NCI-H524 treated with DMSO at 0.1 percent for 48 hours (cell line): ENCODE measurements at regions not wholly inside any gene's neighbourhood (a gene's known extent, or its start where the extent isn't known, plus 50 kb on each side); places are given as distances from the start of the nearest gene placed in this dataset.
"Not testable (repeated sequence)": the region's sequence is repeated elsewhere in the genome, so short reads cannot be mapped to it uniquely, and the experiment has no call there.

Experiments used
- DNase-seq: peaks from one replicate; lab custom pipeline; 2025; lab: John Stamatoyannopoulos, UW

DNA sequence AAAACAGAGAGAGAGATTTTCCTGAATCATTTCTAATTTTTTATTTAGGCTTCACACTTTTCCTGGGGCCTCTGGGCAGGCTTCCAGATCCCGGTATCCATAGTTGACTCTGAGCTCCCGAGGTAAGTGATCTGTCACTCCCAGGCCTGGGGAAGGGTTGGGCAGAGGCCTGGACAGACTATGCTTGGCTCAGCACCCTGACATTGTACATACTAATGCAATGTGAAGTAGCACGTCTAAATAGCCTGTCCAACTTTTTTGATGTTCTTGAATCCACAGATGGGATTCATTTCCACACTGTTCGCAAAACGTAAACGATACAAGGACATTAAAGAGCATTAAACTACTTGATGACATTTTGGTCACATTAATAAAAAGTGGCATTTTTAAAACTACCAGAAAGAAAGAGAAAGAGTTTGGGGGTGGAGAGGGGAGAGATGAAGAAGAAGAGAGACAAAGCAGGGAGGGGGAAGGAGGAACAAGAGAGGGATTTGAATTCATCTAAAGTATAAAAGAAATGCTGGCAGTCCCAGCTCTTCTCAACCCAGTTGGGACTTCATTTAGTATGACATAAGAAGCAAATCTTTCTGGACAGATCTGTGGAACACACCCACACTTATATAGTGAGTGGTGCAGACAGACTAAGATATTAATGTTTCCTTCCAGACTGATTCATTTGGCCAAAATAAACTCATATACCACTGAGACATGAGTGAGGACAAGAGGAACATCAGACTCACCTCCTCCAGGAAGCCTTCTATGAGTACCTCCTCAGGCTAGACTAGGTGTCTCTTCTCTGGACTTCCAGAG is 514.2 kb downstream of the SOX6 start:
- DNase-seq, result no peak

DNA sequence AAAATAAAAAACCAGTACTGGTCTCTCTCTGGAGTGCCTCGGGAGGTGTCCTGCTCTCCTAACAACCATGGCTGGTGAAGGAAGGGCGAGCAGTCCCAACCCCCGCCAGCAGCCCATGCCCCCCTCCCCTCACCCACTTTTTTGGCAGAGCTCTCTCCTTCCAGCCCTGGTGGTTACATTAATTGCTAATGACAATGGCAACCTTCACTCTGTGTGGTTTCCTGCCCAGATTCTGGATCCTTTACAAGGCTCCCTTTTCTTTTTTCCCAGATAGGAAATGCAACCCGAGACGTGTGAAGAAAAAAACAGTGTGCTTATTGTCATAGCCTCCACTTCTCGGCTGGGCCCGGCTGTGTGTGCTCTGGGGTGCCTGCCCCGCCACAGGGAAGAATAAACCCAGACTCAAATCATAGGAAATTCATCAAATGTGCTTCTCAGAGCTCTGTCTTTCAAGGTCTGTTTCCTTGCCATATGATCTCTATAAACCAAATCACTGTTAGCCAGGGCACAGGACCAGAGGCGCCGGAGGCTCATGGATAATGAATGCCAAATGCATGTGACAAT is 513.0 kb downstream of the SOX6 start:
- DNase-seq, result no peak

DNA sequence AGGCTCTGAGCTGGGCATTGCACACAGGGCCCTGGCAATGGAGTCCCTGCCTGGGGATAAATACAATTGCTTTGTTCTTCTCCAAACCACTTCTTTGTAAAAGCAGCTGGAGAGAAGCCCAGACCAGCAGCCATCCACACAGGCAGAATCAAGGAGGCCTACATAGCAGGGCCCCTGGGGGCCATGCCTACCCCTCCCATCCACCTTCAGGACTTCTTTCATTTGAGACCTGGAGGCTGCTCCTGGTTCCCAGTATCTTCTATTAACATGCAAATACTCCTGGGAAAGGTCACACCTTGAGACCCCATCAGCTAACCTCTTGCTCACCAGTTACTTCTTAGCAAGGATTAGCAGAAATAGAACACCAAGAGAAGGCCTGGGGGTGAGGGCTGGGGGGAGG is 511.1 kb downstream of the SOX6 start:
- no peak for DNase-seq

DNA sequence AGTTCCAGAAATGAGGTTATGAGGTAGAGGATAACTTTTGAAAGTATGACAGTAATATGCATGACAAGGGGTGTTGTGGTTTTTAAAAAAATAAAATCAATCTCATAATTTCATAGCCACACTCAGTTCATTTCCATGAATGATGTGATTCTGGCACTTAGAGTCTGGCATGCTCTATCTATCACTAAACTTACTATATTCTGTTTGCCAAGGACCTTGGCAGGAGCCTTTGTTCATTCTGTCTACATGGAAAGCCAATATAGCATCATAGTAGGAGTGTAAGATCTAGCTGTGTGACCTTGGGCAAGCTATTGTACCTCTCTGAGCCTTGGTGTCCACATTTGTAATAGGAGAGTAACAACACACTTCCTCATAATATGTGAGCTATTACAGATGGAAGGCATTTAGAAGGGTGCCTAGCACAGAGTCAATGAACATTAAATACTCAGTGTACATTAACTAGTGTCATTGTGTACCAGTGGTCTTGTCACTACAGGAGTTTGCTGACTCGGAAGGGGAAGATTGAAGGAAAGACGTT is 507.6 kb downstream of the SOX6 start:
- DNase-seq, result no peak

DNA sequence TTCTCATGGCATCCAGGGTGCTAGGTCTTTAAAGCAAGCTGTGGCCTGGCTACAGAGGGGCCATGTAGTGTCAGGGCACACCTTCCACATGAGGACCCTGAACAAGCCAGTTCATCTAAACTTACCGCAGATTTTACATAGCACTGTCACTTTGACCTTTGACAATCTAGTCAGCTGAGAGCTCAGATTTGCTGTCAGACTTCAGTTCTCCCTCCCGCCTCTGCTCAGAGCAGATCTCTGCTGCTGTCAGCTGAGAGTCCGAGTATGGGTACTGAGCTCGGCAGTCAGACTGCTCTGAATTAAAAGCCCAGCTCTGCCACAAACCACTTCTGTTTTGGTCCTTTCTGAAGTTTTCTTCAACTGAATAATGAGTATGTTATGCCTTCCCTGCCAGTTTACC is 507.1 kb downstream of the SOX6 start:
- DNase-seq, result no peak

DNA sequence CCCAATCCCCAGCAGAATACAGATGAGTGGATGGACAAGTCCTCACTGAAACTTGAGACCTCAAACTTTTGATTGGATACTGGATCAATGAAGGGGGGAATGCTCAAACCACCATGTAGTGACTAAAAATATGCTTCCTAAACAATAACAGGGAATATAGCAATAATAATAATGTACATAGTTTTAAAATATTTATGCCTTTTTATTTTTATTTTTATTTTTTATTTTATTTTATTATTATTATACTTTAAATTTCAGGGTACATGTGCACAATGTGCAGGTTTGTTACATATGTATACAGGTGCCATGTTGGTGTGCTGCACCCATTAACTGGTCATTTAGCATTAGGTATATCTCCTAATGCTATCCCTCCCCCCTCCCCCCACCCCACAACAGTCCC is 506.0 kb downstream of the SOX6 start:
- DNase-seq, result not testable (repeated sequence)

DNA sequence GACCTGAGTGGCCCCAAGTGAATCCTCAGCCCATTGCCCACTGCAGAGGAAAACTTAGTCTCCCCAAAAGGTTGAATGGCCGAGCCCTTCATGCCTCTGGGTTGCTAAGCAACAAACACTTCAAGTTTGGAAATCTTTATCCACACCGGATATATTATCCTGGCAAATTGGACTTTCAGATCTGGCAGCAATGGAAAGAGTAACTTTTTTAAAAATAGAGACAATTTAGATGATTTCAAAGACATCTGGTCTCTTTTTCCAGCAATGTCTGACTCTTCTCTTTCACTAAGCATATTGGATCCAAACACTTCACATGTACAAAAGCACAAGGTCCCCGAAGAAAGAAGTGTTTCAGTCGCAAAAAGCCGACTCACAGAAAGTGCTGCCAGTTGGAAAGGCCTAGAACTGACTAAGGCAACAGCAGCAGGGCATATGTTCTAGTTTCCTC is 505.3 kb downstream of the SOX6 start:
- DNase-seq, result no peak

DNA sequence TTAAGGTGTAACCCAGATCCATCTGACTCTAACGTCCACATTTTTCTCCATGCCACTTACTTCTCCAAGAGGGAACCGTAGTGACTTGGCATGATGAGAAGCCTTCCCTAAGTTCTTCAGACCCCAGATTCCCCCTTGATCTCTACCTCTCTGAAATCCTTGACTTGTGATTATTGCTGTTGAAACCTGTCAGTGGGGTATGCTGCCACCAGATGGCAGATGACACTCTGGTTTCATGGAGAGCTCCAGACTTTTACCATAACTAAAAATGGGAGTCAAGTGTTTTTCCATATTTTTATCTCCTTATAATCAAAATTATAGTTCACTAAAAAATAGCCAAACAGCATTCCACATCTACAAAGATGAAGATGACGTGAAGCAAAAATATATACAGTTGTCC is 504.2 kb downstream of the SOX6 start:
- no peak for DNase-seq

DNA sequence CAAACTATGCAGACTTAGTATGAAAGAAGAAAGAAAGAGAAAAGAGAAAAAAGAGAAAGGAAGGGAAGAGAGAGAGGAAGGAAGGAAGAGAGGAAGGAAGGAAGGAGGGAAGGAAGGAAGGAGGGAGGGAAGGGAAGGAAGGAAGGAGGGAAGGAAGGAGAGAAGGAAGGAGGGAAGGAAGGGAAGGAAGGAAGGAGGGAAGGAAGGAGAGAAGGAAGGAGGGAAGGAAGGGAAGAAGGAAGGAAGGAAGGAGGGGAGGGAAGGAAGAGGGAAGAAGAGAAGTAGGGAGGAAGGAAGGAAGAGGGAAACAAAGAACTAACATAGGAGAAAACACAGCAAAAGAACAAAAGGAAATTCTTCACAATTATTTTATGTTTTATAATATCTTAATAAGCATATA is 502.1 kb downstream of the SOX6 start:
- DNase-seq, result no peak

DNA sequence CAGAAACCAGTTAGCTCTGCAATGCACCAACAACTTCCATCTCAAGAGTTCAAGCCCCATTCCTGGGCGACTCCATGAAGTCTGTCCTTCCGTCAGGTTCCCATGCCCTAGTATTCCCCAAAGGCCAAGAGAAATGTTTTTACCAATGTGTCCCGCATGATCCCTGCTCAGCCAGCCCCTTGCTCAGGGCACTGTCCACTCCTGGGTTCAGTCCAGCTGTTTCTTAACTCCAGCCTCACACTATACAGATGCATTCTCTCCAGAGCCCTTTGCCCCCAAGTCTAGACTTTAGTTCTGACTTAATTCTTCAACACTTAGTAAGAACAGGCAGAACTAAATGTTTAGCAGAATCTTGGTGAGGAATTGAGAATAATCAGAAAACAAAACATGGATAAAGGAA is 497.5 kb downstream of the SOX6 start:
- DNase-seq, result no peak

DNA sequence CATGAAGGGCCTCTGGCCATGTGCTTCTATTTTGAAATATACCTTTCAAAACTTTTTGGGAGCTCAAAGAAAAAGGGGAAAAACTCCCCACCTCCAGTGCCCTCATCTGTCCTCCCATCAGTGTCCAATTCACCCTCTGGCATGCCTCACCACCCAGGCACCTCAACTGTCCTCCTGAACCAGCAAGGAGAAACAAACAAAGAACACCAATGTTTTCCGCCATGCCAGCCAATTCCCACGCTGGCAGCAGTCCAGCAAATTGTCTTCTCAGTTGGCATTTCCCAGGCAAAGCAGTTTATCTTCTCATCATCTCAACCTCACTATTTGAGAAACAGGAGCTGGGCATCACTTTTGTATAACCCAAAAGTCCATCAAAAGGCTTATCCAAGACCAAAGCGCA is 496.9 kb downstream of the SOX6 start:
- no peak for DNase-seq

DNA sequence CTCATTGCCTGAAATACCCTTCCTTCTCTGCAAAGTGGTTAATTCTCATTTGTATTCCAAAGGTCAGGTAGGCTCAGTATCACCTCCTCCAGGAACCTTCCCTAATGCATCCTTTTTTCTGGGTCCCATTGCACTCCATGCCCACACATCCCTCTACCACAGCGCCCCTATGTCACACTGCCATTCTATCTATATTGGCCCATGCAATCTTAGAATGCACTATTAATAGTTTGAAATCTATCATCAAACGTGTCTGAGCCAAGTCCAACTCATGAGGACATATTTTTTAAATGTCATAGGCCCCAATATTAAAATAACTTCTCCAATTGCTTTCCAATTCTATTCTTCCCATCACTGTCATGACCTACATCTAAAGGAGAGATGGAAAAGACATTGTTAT is 495.1 kb downstream of the SOX6 start:
- DNase-seq, result no peak

DNA sequence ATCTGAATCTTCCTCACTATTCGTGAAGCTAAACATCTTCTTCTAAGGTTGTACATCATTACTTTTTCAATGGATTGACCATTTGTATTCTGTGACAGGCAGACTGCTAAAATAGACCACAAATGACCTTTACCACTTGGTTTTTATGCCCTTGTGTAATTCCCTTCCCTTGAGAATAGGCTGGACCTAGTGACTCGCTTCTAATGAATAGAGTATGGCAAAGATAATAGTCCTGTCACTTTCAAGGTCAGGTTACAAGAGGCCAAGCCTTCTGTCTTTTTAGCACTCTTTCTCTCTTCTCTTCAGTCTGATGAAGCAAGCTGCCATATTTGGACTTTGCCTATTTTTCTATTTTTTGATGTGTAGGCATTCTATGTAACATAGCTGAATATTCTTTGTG is 492.9 kb downstream of the SOX6 start:
- no peak for DNase-seq

DNA sequence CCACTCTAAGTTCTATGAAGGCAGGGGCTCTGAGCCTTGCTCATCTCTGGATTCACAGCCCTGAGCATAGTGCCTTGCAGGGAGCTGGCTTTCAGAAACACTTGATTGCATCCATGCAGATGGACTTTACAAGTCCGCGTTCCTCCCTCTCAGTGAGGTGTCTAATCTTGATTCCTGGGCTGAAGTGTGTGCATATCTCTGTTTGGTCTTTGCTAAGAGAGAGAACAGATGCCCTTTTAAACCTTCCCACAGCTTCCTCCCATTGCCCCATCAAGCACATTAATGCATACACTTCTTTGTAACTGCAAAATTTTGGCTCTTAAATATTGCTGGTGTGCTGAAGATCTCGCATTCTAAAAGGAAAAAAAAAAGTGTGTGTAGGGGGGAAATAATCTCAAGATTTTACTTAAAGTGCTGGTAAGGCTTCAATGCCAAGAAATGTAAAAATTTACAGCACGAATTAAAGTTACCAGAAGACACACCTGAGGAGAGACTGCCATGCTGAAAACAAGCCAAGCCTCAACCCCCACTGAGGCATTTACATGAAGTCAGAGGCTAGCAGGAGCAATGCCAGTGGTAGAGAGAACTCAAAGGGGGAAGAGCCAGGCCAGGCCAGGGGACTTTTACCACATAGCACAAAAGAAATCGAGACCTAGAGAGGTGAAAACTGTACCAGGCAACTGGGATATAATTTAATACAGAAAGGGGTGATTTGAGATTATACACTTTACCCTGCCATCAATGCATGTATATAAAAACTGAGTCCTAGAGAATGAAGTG is 492.1 kb downstream of the SOX6 start:
- DNase-seq, result no peak

DNA sequence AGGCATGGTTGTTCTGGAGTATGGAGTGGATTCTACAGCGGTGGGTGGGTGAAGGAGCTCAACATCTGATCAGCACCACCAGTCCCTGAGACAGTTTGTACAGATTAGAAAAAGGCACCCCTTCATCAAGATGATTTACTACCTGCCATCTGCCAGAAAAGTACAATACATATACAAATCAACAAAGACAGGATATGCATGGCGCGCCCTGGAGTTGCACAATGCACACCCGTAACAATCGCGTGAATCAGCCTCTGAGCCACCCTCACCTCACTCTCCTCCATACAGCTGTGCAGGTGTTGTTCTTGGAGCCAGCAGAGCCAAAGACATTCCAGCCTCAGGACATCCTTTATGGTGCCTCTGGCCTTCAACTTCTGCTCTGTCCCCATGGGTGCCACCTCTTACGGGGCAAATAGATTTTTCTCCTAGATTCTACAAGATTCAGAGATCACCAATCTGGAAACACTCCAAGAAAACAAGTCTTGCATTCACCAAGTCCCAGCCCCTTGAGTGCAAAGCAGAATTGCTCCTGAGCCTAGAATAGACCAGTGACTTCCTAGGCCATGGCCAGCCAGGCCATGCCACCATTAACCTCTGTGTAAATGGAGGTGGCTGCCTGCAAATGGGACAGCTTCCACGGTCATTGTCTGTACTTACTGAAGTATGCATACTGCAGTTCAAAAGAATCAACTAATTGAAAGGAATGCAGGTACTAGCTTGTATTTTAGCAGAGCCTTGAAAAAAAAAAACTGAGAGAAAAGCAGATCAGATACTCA is 490.9 kb downstream of the SOX6 start:
- DNase-seq, result no peak

DNA sequence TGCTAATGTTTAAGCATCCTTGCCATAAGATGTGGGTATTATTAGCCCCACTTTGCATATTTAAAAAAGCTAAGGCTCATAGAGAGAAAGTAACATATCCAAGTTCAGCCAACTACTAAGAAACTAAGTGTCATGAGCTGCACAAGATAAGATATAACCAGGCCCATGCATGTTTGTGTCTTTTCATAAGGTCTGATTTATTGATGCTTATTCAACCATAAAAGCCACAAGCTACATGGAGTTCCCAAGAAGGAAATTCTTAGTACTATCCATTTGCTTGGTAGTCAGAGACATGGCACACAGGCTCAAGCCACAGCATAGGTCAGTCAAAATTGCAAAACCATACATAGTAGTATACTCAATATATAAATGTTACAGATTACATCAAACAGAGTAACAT is 488.5 kb downstream of the SOX6 start:
- no peak for DNase-seq

DNA sequence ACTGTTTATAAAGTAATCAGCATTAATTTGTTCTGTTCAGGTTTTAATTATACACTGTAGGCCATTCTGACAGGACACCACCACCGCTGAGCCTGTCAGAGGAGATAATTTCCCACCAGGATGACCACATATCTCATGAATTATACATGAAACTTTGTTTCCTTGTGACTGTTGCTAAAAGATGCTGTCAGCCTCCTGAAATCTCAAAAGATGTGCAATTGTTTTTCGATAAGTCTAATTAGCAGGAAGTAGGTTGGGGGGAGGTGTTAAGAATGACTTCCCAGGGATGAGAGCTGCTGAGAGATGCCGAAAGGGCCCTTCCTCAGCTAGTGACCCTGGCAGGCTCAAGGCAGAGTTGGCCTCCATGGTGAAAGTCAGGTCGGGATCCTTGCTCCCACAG is 485.4 kb downstream of the SOX6 start:
- DNase-seq, result no peak

DNA sequence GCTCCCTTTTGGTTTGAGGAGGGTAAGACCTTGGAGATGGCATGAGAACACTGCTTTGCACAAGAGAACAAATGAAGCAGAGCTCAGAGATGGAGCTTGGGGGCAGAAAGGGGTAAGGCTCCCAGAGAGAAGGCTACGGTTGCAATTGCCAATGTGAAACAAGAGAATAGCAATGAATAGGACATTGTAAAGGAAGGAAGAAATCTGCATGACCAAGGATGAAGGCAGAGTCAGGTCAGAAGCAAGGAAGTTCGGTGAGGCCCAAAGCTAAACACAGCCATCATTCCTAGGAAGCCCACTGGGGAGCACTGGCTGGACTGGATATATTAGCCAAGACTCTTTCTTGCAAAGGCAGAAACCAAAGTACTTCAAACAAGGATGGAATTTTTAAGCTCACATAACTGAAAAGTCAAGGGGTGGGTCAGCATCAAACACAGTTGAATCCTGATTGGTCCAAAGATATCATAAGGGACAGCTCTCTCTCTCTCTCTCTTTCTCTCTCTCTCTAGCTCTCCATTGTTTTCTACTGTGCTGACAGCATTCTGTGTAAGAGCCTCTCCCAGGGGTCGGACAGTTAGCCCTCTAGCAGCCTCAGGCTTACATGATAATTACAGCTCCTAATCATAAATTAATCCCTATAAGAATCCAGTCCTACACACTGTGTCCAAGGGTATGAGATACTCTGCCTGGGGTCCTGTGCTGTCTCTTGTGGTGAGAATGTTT is 484.3 kb downstream of the SOX6 start:
- no peak for DNase-seq

DNA sequence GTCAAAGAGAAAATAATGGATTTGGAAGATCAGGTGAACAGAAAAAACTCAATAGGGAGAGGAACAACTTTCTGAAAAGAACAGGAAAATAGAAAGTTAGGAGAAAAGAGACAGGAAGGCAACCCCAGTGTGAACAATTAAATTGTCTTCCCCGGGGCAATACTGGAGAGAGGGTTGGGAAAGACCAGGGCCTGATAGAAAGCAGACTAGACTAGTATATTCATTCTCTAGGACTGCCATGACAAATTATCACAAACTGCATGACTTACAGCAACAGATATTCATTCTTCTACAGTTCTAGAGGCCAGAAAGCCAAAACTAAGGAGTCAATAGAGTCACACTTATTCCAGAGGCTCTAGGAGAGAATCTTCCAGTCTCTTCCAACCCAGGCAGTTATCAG is 482.8 kb downstream of the SOX6 start:
- DNase-seq, result no peak

DNA sequence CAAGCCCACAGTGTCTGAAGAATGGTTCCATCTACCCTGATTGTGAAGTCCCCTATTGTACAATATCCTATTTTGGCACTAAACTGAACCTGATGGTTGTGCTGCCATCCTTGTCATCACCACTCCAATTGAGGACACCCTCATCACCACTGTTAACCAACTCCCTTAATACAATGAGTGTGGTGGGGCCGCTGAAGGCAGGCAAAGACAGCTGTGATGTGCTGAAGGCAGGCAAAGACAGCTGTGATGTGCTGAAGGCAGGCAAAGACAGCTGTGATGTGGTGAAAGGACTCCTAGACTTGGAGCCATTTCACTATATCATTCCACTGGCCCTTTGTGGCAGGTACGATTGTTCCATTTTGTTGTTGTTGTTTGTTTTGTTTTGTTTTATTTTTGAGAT is 481.6 kb downstream of the SOX6 start:
- no peak for DNase-seq

DNA sequence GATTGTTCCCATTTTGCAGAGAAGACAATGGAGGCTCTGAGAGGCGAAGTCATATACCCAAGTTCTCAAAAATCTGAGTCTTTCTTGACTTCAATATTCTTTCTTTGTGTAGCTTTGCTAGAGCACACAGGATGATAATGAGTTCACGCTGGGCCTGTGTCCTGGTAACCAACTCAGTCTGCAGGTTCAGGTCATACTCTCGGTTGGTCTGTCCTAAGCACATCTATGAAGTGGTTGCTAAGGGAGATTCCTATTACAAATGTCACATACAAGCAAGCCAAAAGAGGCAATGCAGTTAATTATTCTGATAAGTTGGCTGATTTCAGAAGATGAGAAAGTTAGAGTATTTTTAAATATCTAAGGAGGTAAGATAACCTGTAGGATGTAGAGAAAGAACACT is 481.0 kb downstream of the SOX6 start:
- DNase-seq, result no peak

DNA sequence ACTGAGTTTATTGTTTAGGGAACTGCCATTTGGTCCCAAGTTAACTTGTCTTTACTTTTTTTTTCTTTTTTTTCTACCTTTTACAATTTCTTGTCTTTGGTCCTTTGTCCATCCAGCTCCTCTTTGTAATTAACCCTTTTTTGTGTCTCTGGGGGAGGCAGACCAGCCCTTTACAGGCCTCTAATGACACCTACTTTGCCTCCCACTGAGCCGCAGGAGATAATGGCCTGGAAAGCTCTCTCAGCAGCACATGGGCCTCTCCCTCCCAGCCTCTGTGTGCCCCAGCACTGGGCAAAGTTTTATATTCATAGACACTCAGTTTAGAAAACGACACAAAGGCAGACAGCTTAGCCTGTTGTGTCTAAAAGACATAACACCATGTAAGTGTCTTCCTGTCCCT is 480.4 kb downstream of the SOX6 start:
- no peak for DNase-seq
